Rectal smooth muscle tissue (tissue), 1 donor: ENCODE measurements at regions not wholly inside any gene's neighbourhood (a gene's known extent, or its start where the extent isn't known, plus 50 kb on each side); places are given as distances from the start of the nearest gene placed in this dataset.
A peak's percentile ranks its signal among the peaks of the same experiment; 100 is the strongest.

ENCODE experiments used
- H3K27ac ChIP-seq: one replicate; pipeline ENCODE4 v1.7.0; 2013; ENCODE audit warnings: low read depth, low read length, inconsistent platforms
- H3K27me3 ChIP-seq: one replicate; pipeline ENCODE4 v1.7.0; 2013; ENCODE audit warnings: low read length; ENCODE audit not compliant: control insufficient read depth, insufficient read depth
- H3K36me3 ChIP-seq: one replicate; pipeline ENCODE4 v1.7.0; 2013; ENCODE audit warnings: low read length; ENCODE audit not compliant: control insufficient read depth, insufficient read depth
- H3K4me1 ChIP-seq: one replicate; pipeline ENCODE4 v1.7.0; 2013; ENCODE audit warnings: low read length; ENCODE audit not compliant: control insufficient read depth, insufficient read depth
- H3K4me3 ChIP-seq: one replicate; pipeline ENCODE4 v1.7.0; 2013; ENCODE audit warnings: low read length
- H3K9ac ChIP-seq: one replicate; pipeline ENCODE4 v1.7.0; 2013; ENCODE audit warnings: low read length

DNA sequence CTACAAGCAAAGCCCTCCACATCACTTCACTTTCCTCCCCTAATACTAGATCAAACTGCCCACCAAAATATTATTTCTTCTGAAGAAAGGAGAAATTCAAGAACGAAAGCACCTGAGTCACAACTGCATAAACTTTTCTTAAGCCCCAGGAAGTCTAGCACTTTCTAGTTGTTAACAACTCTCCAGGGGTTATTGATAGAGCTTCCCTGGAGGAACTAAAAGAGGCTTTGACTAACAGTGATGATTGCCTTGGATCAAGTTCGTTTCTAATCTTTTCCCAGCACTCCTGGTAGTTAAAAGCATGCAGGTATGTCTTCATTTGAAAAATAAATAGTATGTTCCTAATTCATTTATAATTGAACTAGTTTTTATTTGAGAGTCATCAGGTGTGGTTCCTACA lies 917.0 kb downstream of the TUSC7 start:
- no peaks in the 10 kb centered on the region for H3K27me3 ChIP-seq
- H3K27ac ChIP-seq, result no peak overlapping the region
- no peak overlapping the region for H3K4me3 ChIP-seq
- peaks cover 10% of the 10 kb centered on the region for H3K4me1 ChIP-seq
- H3K36me3 ChIP-seq, result no peaks in the 10 kb centered on the region
- H3K9ac ChIP-seq, result no peak overlapping the region

DNA sequence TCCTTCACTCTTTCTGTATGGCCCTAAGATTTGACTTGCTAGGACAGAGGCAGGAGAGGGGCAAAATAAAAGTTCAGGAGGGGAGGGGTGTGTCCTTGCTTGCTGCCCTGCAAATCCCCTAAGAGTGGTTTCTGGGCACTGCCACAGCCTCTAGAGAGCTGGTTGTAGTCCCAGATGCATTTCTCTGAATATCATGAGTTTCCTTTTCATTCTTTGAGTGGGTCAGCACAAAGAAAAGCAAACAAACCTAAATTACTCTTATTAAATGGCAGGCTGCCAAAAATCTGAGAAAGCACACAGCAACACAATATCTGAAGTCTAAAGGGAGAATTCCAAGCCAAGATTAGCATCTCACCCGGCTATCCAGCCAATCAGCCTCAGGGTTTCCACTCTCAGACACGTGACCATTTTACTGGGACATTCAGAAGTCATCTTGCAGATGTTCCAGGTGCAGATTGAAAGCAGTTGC lies 919.3 kb downstream of the TUSC7 start:
- Histone ChIP-seq H3K4me3 (no peak overlapping the region), H3K36me3 (no peaks in the 10 kb centered on the region), H3K4me1 (peaks cover 10% of the 10 kb centered on the region), H3K9ac (no peak overlapping the region), H3K27me3 (no peaks in the 10 kb centered on the region), H3K27ac (peak overlapping the region; percentile 4)

DNA sequence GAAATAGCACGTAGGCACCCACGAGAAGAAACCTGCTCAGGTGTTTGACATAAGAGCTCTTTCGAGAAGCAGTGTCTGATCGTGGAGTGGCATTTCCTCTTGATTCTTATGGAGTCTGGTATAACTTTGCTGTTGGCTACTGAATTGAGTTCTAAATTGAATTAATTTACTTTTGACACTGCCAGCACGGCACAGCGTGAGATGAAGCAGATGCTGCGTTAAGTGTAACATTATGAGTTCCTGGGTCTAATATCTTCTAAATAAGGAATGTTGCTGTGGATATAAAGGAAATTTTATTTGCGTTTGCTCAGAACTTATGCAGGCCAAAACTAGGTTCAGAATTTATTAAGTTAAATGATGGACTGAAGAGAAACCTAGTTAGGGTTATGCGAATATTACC lies 919.9 kb downstream of the TUSC7 start:
- Histone ChIP-seq H3K27me3 (no peaks in the 10 kb centered on the region), H3K4me3 (peak overlapping the region; percentile 9), H3K4me1 (peaks cover 10% of the 10 kb centered on the region), H3K27ac (peak overlapping the region; percentile 37), H3K9ac (no peak overlapping the region), H3K36me3 (no peaks in the 10 kb centered on the region)

DNA sequence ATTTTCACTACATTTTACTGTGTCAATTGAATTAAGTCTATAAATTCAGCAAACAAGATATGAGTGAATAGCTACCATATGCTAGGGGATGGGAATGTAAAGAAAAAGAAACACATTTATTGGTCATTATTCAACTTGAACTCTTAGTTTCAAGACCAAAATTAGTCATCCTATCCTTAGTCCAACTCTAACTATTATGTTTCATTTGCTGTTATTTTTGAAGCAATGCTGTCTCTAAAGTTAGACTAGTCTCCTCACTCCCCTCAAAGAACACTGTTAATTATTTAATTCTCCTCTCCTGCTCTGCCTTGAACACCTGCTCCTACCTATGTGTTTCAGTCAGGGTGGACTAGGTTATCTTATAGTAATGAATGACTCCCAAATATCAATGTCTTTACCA lies 920.9 kb downstream of the TUSC7 start:
- Histone ChIP-seq H3K27me3 (no peaks in the 10 kb centered on the region), H3K36me3 (no peaks in the 10 kb centered on the region), H3K9ac (no peak overlapping the region)

DNA sequence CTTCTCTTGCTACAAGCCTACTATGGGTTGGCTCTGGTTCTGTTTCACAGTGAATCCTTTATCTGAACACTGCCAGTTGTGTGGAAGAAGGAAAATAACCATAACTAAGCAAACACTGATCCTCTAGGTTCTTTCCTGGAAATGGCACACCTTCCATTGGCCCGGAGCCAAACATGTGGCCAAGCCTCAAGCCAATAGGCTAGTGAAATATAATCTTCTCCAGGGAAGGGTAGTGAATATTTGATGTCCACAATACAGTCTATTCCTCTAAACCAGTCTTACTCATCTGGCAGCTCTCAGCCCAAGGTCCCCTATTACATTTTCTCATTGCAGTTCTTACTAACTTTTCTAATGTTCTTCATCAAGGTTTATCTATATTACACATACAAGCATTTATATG lies 921.3 kb downstream of the TUSC7 start:
- Histone ChIP-seq H3K27ac (no peak overlapping the region), H3K27me3 (no peaks in the 10 kb centered on the region), H3K36me3 (no peaks in the 10 kb centered on the region), H3K4me1 (peaks cover 10% of the 10 kb centered on the region), H3K4me3 (no peak overlapping the region), H3K9ac (no peak overlapping the region)

More for the DNA sequence above, 920.9 kb downstream of the TUSC7 start:
- Histone ChIP-seq H3K4me1 (peaks cover 10% of the 10 kb centered on the region), H3K4me3 (no peak overlapping the region), H3K27ac (no peak overlapping the region)

DNA sequence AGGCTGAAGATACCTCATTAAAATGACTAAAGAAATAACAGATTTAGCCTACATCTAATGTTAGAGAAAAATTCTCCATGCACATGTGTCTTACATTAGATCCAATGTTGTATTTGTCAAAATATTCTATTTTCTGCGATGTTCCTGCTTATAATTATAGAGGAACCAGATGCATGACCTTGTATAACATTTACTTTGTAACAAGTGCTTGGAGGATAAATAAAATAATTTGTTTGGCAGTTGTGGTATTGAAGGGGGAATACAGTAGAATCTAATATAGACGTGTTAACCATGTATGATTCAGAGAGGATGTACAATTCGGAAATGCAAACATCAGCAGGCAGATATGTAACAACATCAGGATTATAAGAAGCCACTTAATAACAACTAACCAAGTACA lies 922.2 kb downstream of the TUSC7 start:
- Histone ChIP-seq H3K4me3 (no peak overlapping the region), H3K4me1 (peaks cover 10% of the 10 kb centered on the region)

DNA sequence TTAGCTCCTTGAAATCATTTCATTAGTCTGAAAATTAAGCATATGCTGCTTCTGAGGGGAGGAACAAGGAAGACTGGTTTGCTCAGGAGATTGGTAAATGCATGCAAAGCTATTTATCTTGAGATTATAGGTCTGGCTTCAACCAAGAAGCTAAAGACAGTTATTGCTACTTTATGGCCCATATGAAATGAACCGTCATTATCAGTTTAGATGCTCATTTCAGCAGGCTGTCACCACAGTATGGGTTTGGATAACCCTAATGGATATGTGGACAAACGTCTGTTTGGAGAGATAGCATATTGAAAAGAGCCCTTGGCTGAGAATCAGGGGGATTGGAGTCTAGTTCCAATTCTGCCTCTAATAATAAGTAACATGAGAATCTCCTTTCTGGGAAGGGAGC lies 922.6 kb downstream of the TUSC7 start:
- Histone ChIP-seq H3K27me3 (no peaks in the 10 kb centered on the region), H3K9ac (no peak overlapping the region), H3K4me1 (peaks cover 10% of the 10 kb centered on the region), H3K4me3 (no peak overlapping the region), H3K36me3 (no peaks in the 10 kb centered on the region), H3K27ac (no peak overlapping the region)

More for the DNA sequence above, 922.2 kb downstream of the TUSC7 start:
- Histone ChIP-seq H3K9ac (no peak overlapping the region), H3K27me3 (no peaks in the 10 kb centered on the region), H3K27ac (no peak overlapping the region), H3K36me3 (no peaks in the 10 kb centered on the region)

DNA sequence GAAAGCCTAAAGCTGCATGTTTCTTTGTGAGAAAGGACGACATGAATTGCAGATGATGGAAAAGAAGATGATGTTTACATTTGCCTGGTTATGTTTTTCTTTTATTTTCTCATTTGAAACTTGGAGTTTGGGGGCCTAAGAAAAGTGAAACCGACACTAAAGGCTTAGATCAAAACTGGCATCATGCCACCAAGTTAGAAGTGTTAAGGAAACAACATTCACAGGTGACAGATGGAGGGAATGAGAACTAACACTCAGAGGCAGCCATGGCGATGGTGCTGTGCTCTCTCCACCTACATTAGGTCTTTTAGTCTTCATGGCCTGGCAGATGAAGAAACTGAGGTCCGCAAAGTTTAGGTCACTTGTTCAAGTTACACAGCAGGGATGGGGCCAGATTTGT lies 923.6 kb downstream of the TUSC7 start:
- Histone ChIP-seq H3K27ac (no peak overlapping the region), H3K27me3 (no peaks in the 10 kb centered on the region), H3K36me3 (no peaks in the 10 kb centered on the region), H3K4me3 (no peak overlapping the region), H3K4me1 (peaks cover 10% of the 10 kb centered on the region), H3K9ac (no peak overlapping the region)

DNA sequence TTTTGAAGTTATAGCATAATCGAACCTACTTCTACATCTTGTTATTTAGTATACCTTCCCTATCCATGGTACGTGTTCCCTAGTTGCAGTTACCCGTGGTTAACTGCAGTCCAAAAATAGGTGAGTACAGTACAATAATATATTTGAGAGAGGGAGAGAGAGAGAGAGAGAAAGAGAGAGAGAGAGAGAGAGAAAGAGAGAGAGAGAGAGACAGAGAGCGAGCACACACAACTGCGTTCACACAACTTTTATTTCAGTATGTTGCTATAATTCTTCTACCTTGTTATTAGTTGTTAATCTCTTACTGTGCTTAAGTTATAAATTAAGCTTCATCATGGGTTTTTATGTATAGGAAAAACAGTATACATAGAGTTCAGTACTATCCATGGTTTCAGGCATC lies 928.1 kb downstream of the TUSC7 start:
- no peak overlapping the region for H3K9ac ChIP-seq
- no peak overlapping the region for H3K4me3 ChIP-seq
- H3K27me3 ChIP-seq, result no peaks in the 10 kb centered on the region
- no peaks in the 10 kb centered on the region for H3K4me1 ChIP-seq
- no peaks in the 10 kb centered on the region for H3K36me3 ChIP-seq
- no peak overlapping the region for H3K27ac ChIP-seq

DNA sequence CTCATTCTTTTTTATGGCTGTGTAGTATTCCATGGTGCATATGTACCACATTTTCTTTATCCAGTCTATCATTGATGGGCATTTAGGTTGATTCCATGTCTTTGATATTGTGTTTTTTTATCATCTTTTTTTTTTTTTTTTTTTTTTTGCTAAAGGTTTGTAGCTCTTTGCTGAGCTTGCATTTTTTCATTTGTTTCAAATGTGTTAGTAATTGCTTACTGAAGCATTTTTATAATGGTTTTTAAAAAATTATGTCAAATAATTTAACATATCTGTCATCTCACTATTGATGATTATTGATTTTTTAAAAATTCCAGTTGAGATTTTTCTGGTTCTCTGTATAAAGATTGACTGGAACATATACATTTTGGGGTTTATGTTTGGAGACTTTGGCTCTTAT lies 934.6 kb downstream of the TUSC7 start:
- no peak overlapping the region for H3K27ac ChIP-seq
- H3K4me3 ChIP-seq, result no peak overlapping the region
- no peaks in the 10 kb centered on the region for H3K4me1 ChIP-seq
- H3K36me3 ChIP-seq, result no peaks in the 10 kb centered on the region
- no peaks in the 10 kb centered on the region for H3K27me3 ChIP-seq
- no peak overlapping the region for H3K9ac ChIP-seq

DNA sequence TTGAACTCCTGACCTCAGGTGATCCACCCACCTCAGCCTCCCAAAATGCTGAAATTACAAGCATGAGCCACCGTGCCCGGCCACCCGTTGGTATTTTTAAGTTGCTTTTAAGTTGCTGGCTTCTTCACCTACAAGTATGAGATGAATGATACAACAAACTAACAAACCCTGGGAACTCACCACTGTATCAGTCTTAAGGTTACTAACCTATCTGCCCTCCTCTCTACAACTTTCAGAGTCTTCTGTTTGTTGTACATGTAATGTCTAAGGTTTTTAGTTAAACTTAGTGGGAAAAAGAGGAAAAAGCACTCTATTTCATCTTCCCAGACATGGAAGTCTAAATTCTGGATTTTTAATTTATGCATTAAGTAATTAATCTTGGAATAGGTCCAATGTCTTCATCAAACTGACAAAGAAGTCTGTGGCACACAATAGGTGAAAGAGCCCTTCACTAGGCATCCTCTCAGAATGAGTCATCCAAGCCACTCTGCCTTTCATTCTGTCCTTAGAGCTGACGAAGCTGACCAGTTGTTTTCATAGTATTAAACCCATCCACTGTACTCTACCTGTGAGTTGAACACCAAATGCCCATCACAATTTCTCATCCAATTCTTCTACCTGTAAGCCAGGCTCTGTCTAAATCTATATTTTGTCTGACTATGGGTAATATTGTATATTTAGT lies 936.1 kb downstream of the TUSC7 start:
- Histone ChIP-seq H3K4me1 (no peaks in the 10 kb centered on the region), H3K27ac (no peak overlapping the region), H3K9ac (no peak overlapping the region), H3K27me3 (no peaks in the 10 kb centered on the region), H3K4me3 (no peak overlapping the region), H3K36me3 (no peaks in the 10 kb centered on the region)

DNA sequence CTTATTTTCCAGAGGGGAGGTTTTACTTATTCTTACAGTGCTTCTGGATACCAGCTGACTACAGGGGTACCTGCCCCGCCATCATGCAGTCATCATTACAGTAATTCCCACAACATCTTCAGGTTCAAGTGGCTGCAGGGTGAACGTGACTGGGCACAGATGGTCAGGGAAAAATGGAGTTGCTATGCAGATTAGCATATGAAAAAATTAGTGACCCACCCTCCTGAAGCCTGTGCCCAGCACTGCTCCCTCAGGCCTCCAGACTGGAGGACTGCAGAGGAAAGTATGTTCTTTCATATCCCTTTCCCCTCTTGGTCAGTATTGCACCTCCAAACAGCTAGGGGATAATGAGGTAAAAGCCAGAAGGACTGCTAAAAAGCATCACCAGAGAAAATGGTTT lies 937.9 kb downstream of the TUSC7 start:
- Histone ChIP-seq H3K9ac (no peak overlapping the region), H3K36me3 (no peaks in the 10 kb centered on the region), H3K4me3 (no peak overlapping the region), H3K27ac (no peak overlapping the region), H3K27me3 (no peaks in the 10 kb centered on the region), H3K4me1 (peaks cover 3% of the 10 kb centered on the region)

DNA sequence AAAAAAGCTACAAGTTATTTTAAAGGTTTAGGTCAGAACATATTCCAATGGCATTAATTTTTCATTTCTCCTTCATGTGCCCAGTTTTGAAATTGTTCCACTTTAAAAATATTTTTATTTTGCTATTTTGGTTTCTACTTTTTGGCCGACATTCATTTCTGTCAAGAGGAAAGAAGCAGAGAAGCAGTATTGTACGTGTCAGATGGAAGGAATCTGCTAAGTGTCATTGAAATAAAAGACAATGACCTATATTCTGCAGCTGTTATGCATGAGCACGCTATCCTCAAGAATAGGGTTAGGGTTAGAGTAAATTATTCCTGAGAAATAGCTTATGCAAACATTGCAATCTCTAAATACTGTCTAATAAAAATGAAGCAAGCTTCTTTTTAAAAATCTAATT lies 941.7 kb downstream of the TUSC7 start:
- Histone ChIP-seq H3K36me3 (no peaks in the 10 kb centered on the region), H3K27me3 (no peaks in the 10 kb centered on the region), H3K4me1 (peaks cover 3% of the 10 kb centered on the region), H3K27ac (no peak overlapping the region), H3K4me3 (no peak overlapping the region), H3K9ac (no peak overlapping the region)
